ENCODE measurements at regions not wholly inside any gene's neighbourhood (a gene's known extent, or its start where the extent isn't known, plus 50 kb on each side); places are given as distances from the start of the nearest gene placed in this dataset.
"Not testable (repeated sequence)": the region's sequence is repeated elsewhere in the genome, so short reads cannot be mapped to it uniquely, and the experiment has no call there.

DNA sequence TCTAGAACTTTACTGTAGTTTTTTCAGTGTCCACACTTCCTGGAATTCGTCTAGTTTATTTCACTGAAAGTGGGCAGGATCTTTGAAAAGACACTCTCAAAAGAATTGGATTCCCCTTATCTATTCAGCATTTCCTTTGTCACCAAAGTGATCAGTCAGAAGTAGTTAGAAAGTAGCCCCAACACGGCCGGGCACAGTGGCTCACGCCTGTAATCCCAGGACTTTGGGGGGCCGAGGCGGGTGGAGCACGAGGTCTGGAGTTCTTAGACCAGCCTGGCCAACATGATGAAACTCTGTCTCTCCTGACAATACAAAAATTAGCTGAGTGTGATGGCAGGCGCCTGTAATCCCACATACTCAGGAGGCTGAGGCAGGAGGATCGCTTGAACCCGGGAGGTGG lies 69.0 kb upstream of the KMT2C start:
- in situ Hi-C loops (cut with MboI; ENCODE audit: low pct_unique_long_range_greater_than_20kb, low sequenced_read_pairs, unreplicated experiment), result no loop called here
- TF ChIP-seq, protein P1, sequence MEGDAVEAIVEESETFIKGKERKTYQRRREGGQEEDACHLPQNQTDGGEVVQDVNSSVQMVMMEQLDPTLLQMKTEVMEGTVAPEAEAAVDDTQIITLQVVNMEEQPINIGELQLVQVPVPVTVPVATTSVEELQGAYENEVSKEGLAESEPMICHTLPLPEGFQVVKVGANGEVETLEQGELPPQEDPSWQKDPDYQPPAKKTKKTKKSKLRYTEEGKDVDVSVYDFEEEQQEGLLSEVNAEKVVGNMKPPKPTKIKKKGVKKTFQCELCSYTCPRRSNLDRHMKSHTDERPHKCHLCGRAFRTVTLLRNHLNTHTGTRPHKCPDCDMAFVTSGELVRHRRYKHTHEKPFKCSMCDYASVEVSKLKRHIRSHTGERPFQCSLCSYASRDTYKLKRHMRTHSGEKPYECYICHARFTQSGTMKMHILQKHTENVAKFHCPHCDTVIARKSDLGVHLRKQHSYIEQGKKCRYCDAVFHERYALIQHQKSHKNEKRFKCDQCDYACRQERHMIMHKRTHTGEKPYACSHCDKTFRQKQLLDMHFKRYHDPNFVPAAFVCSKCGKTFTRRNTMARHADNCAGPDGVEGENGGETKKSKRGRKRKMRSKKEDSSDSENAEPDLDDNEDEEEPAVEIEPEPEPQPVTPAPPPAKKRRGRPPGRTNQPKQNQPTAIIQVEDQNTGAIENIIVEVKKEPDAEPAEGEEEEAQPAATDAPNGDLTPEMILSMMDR (IDR thresholded peaks at IDR 0.05; ENCODE audit: extremely low read depth, insufficient read depth, missing control alignments), result no peak
- no peak for DNase-seq (ENCODE audit: low spot score)

DNA sequence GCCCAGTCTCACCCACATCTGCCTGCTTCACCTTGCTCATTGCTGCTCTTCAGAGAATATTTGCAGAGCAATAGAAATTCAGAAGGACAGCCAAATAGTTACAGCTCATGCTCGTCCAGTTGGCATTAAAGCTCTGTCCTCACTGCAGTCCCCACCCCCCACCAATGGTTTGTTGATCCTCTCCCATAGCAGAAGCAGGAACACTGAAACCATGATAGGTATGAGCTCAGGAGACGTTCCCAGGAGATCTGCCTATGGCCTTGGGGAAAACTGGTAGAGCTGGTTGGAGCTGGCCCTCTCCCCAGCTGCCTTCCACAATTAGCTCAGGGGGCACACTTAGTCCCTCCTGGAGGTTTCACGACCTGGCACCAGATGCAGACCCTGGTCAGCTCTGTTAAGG lies 68.6 kb upstream of the KMT2C start:
- in situ Hi-C loops (cut with MboI; ENCODE audit: low pct_unique_long_range_greater_than_20kb, low sequenced_read_pairs, unreplicated experiment), result no loop called here
- no peak for DNase-seq (ENCODE audit: low spot score)
- TF ChIP-seq, protein P1 (IDR thresholded peaks at IDR 0.05; ENCODE audit: extremely low read depth, insufficient read depth, missing control alignments), result no peak

DNA sequence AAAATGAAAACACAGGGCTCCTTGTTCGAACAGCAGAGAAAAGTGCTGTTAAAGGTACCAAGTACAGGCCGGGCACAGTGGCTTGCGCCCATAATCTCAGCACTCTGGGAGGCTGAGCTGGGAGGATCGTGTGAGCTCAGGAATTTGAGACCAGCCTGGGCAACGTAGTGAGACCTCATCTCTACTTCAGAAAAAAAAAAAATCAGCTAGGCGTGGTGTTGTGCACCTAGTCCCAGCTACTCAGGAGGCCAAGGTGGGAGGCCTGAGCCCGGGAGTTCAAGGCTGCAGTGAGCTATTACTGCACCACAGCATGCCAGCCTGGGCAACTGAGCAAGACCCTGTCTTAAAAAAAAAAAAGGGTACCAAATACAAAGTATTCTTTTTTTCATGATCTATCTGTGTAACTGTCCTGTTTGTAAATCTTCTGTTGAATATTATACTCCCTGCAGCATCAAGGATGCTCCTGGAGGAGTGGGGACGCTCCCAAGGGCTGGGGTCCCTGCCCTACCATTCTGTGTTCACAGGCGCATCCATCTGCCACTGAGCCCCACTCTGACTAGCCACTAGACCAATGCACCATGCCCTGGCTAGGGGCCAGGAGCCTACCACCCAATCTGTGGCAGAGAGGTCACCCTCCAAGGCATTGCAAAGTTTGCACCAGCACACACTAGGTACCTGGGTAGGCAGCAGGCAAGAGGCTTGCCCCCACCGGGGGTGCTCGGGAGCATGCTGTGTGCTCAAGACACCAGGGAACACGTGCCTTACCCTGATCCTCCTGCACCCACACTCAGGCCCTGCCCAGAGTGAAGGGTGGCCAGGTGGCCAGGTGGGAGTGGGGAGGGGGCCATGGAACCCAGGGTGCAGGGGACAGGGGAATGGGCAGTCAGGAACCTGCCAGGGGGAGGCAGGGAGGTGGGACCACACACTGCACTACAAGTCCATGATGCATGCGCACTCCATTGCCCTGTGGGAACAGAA lies 67.3 kb upstream of the KMT2C start:
- DNase-seq (ENCODE audit: low spot score), result no peak
- in situ Hi-C loops (cut with MboI; ENCODE audit: low pct_unique_long_range_greater_than_20kb, low sequenced_read_pairs, unreplicated experiment), result no loop called here
- TF ChIP-seq, protein P1 (IDR thresholded peaks at IDR 0.05; ENCODE audit: extremely low read depth, insufficient read depth, missing control alignments), result no peak

DNA sequence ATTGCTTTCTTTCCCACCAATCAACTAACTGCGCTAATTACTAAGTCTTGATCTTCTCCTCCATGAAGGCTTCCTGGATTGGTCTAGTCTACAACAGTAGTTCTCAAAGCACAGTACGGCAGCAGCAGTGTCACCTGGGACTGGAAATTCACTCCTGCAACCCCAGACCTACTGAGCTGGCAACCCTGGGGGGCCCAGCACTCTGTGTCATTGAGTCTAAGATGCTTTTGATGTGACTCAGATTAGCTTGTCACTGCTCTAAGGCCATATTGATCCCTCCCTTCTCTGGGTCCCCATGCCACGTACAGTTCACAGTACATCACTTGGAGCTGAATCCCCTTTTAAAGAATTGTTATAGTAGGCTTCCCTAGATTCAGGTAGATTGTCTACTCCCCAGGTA lies 65.7 kb upstream of the KMT2C start:
- in situ Hi-C loops (cut with MboI; ENCODE audit: low pct_unique_long_range_greater_than_20kb, low sequenced_read_pairs, unreplicated experiment), result no loop called here
- no peak for DNase-seq (ENCODE audit: low spot score)
- TF ChIP-seq, protein P1 (IDR thresholded peaks at IDR 0.05; ENCODE audit: extremely low read depth, insufficient read depth, missing control alignments), result no peak

DNA sequence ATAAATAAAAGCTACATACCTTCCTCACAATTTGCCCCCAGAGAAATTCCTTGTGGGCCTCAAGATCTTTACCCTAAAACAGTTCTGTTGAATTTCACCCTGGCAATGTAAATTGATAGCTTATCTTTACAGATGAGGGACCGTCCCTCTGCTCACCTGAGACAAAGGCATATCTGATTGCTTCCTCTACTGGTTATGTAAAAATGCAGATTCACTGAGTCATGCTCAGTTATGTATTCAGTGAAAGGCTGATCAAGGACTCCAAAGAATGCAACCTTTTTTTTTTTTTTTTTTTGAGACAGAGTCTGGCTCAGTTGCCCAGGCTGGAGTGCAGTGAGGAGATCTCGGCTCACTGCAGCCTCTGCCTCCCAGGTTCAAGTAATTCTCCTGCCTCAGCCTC lies 64.2 kb upstream of the KMT2C start:
- DNase-seq (ENCODE audit: low spot score); in situ Hi-C loops (cut with MboI; ENCODE audit: low pct_unique_long_range_greater_than_20kb, low sequenced_read_pairs, unreplicated experiment): not testable (repeated sequence)

DNA sequence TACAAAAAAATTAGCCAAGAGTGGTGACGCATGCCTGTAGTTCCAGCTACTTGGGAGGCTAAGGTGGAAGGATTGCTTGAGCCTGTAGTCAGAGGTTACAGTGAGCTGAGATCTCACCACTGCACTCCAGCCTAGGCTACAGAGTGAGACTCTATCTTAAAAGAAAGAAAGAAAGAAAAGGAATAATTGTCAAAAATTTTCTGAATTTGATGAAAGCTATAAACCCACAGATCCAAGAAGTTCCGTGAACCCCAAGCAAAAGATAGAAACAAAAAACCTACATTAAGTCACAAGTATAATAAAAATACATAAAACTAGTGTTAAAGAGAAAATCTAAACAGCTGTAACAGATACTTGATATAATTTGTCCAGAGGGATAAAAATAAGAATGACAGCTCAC lies 60.1 kb upstream of the KMT2C start:
- in situ Hi-C loops (cut with MboI; ENCODE audit: low pct_unique_long_range_greater_than_20kb, low sequenced_read_pairs, unreplicated experiment), result no loop called here
- DNase-seq (ENCODE audit: low spot score), result no peak
- TF ChIP-seq, protein P1 (IDR thresholded peaks at IDR 0.05; ENCODE audit: extremely low read depth, insufficient read depth, missing control alignments), result no peak

DNA sequence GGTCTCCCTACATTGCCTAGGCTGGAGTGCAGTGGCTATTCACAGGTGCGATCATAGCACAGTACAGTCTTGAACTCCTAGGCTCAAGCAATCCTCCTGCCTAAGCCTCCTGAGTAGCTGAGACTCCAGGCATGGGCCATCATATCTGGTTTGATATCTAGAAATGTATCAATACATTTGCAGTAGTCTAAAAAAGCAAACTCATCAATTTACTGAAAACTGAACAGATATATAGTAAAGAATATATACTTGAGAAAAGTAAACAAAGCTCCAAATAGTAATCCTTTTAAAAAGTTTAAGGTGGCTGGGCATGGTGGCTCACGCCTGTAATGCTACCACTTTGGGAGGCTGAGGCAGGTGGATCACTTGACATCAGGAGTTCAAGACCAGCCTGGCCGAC lies 57.1 kb upstream of the KMT2C start:
- in situ Hi-C loops (cut with MboI; ENCODE audit: low pct_unique_long_range_greater_than_20kb, low sequenced_read_pairs, unreplicated experiment), result no loop called here
- TF ChIP-seq, protein P1 (IDR thresholded peaks at IDR 0.05; ENCODE audit: extremely low read depth, insufficient read depth, missing control alignments), result no peak

More for the DNA sequence above, 57.1 kb upstream of the KMT2C start:
- DNase-seq (ENCODE audit: low spot score), result no peak
